CD14-positive monocyte (primary cell): ENCODE measurements at regions not wholly inside any gene's neighbourhood (a gene's known extent, or its start where the extent isn't known, plus 50 kb on each side); places are given as distances from the start of the nearest gene placed in this dataset.

ENCODE experiments used
- DNase-seq, 3 donors: peaks; one replicate each; pipeline ENCODE4 v3.0.0-alpha.2; 2011 to 2022
- H2AFZ ChIP-seq: 2 replicates; pipeline ENCODE4 v1.6.0; 2012; ENCODE audit warnings: mild to moderate bottlenecking, low read depth, low read length, inconsistent platforms; ENCODE audit not compliant: insufficient read depth, poor library complexity, severe bottlenecking
- H3K27ac ChIP-seq, 2 donors: 1 replicate in 1 of 2; 2 replicates in 1 of 2; pipeline ENCODE4 v1.5.1; 2012 to 2013; ENCODE audit warnings: low read length in 2 of 2, control low read depth in 1 of 2, inconsistent platforms in 1 of 2, low read depth in 1 of 2, mild to moderate bottlenecking in 1 of 2
- H3K27me3 ChIP-seq, 2 donors: one replicate each; pipeline versions ENCODE4 v1.6.0 to v1.6.1; 2011 to 2013; ENCODE audit warnings: low read length in 2 of 2; ENCODE audit not compliant: control insufficient read depth in 2 of 2, insufficient read depth in 2 of 2
- H3K36me3 ChIP-seq, 2 donors: replicated peaks in 1 of 2; 1 replicate in 1 of 2; 2 replicates in 1 of 2; pipeline versions ENCODE4 v1.5.1 to v1.6.1; 2012 to 2013; ENCODE audit warnings: low read length in 2 of 2, control low read depth in 1 of 2, inconsistent platforms in 1 of 2, mild to moderate bottlenecking in 1 of 2; ENCODE audit not compliant: insufficient read depth in 2 of 2, control insufficient read depth in 1 of 2
- H3K4me1 ChIP-seq, 2 donors: 1 replicate in 1 of 2; 2 replicates in 1 of 2; pipeline versions ENCODE4 v1.5.1 to v1.6.1; 2012 to 2013; ENCODE audit warnings: low read length in 2 of 2, control low read depth in 1 of 2, inconsistent platforms in 1 of 2, mild to moderate bottlenecking in 1 of 2, moderate library complexity in 1 of 2; ENCODE audit not compliant: insufficient read depth in 2 of 2, control insufficient read depth in 1 of 2
- H3K4me2 ChIP-seq: replicated peaks from 2 replicates; pipeline ENCODE3; 2012; ENCODE audit warnings: low read length, moderate library complexity, mild to moderate bottlenecking; ENCODE audit not compliant: poor library complexity, severe bottlenecking; ENCODE audit errors: extremely low read depth
- H3K4me3 ChIP-seq, 3 experiments: fragments of 200-600 bp in 1 of 3; sonication (generic) in 1 of 3; replicated peaks in 1 of 3; 1 replicate in 2 of 3; 2 replicates in 1 of 3; pipeline ENCODE4 v1.5.1; 2011 to 2013; ENCODE audit warnings: low read length in 3 of 3, mild to moderate bottlenecking in 3 of 3, control low read depth in 2 of 3, low read depth in 2 of 3, inconsistent platforms in 1 of 3, moderate library complexity in 1 of 3
- H3K79me2 ChIP-seq: 2 replicates; pipeline ENCODE4 v1.6.0; 2012; ENCODE audit warnings: mild to moderate bottlenecking, control low read depth, inconsistent platforms, low read length, moderate library complexity; ENCODE audit not compliant: insufficient read depth
- H3K9ac ChIP-seq: 2 replicates; pipeline ENCODE4 v1.6.0; 2017; ENCODE audit warnings: low read length, mild to moderate bottlenecking; ENCODE audit not compliant: insufficient read depth, poor library complexity, severe bottlenecking
- H3K9me3 ChIP-seq, 2 donors: replicated peaks in 1 of 2; 1 replicate in 1 of 2; 2 replicates in 1 of 2; pipeline versions ENCODE4 v1.5.1 to v1.6.1; 2012 to 2013; ENCODE audit warnings: low read length in 2 of 2, control low read depth in 1 of 2; ENCODE audit not compliant: control insufficient read depth in 1 of 2, insufficient read depth in 1 of 2
- H4K20me1 ChIP-seq: 2 replicates; pipeline ENCODE4 v1.6.0; 2012; ENCODE audit warnings: mild to moderate bottlenecking, low read length, control low read depth, moderate library complexity; ENCODE audit not compliant: insufficient read depth
- H3K27ac Mint-ChIP-seq, 7 donors: one replicate each; pipeline ENCODE4 v1.8.0; 2020; ENCODE audit warnings: mild to moderate bottlenecking in 7 of 7, mixed read lengths in 7 of 7, moderate library complexity in 6 of 7, inconsistent platforms in 2 of 7
- H3K27me3 Mint-ChIP-seq, 3 donors: one replicate each; pipeline ENCODE4 v1.8.0; 2021 to 2022; ENCODE audit warnings: low read depth in 3 of 3, mild to moderate bottlenecking in 3 of 3, mixed read lengths in 3 of 3, moderate library complexity in 3 of 3, inconsistent platforms in 1 of 3
- H3K36me3 Mint-ChIP-seq, 2 donors: one replicate each; pipeline ENCODE4 v1.8.0; 2020; ENCODE audit warnings: mixed read lengths in 2 of 2, inconsistent platforms in 1 of 2, mild to moderate bottlenecking in 1 of 2
- H3K4me1 Mint-ChIP-seq: one replicate; pipeline ENCODE4 v1.8.0; 2020; ENCODE audit warnings: mild to moderate bottlenecking, mixed read lengths
- H3K4me3 Mint-ChIP-seq, 2 donors: one replicate each; pipeline ENCODE4 v1.8.0; 2020; ENCODE audit warnings: mild to moderate bottlenecking in 2 of 2, mixed read lengths in 2 of 2, moderate library complexity in 1 of 2
- H3K9me3 Mint-ChIP-seq, 7 donors: one replicate each; pipeline ENCODE4 v1.8.0; 2020 to 2022; ENCODE audit warnings: mixed read lengths in 7 of 7, mild to moderate bottlenecking in 6 of 7, moderate library complexity in 6 of 7, inconsistent platforms in 2 of 7
- WGBS: methylation state at CpG from one replicate; pipeline ENCODE4 v1.1.5; 2013; ENCODE audit warnings: missing lambda C conversion rate; ENCODE audit not compliant: insufficient coverage; 5-methylcytosine and 5-hydroxymethylcytosine counted together
- intact Hi-C, 2 donors: fragments of 100-400 bp; cut with micrococcal nuclease; formaldehyde crosslinking; loops; one replicate each; pipeline versions ENCODE4 v1.15.0 to v1.15.1; 2023
- TF ChIP-seq, protein P1 (sequence below): fragments of 200-600 bp; IDR thresholded peaks from one replicate; pipeline ENCODE4 v1.8.0; 2022; ENCODE audit warnings: antibody characterized with exemption, mild to moderate bottlenecking

DNA sequence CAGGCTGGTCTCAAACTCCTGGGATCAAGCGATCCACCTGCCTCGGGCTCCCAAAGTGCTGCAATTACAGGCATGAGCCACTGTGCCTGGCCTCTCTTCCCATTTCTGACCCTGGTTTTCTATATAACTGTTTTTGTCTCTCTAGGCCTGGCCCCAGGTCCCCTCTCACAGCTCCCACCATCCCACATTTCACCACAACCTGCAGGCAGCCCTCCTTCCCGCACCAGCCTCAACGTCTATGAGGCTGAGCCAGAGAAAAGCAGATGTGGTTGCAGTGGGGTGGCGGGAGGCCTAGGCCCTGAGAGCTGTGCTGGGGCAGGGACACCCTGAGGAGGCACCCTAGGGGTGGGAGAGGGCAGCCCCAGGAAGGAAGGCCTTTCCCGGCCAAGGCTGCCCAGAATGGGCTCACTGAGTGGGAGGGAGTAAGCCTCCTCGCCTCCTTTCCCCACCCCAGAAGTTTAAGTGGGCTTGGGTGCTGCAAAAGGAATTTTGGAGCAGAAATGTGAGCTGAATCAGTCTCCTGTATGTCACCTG, 99.7 kb downstream of the LSM3 start:
- Mint-ChIP-seq H3K4me1 (peaks cover 3% of the 10 kb centered on the region), H3K36me3 (no peaks in the 10 kb centered on the region), H3K9me3 (peaks cover 0 to 2% (median 0%) of the 10 kb centered on the region in 7 donors), H3K4me3 (no peak overlapping the region), H3K27ac (peak overlapping the region in 1 of 7 donors; percentile 73), H3K27me3 (peaks cover 2 to 8% (median 6%) of the 10 kb centered on the region in 3 donors)
- Histone ChIP-seq H2AFZ (no peak overlapping the region), H4K20me1 (no peaks in the 10 kb centered on the region), H3K9me3 (no peaks in the 10 kb centered on the region), H3K4me1 (no peaks in the 10 kb centered on the region), H3K79me2 (no peaks in the 10 kb centered on the region), H3K36me3 (no peaks in the 10 kb centered on the region), H3K4me2 (no peak overlapping the region), H3K4me3 (no peak overlapping the region), H3K9ac (no peak overlapping the region), H3K27ac (no peak overlapping the region), H3K27me3 (no peaks in the 10 kb centered on the region)
- WGBS = 47% methylated on average over 3 of the region's 7 CpGs
- DNase-seq = no peak
- intact Hi-C loops = no loop called here
- TF ChIP-seq, protein P1, sequence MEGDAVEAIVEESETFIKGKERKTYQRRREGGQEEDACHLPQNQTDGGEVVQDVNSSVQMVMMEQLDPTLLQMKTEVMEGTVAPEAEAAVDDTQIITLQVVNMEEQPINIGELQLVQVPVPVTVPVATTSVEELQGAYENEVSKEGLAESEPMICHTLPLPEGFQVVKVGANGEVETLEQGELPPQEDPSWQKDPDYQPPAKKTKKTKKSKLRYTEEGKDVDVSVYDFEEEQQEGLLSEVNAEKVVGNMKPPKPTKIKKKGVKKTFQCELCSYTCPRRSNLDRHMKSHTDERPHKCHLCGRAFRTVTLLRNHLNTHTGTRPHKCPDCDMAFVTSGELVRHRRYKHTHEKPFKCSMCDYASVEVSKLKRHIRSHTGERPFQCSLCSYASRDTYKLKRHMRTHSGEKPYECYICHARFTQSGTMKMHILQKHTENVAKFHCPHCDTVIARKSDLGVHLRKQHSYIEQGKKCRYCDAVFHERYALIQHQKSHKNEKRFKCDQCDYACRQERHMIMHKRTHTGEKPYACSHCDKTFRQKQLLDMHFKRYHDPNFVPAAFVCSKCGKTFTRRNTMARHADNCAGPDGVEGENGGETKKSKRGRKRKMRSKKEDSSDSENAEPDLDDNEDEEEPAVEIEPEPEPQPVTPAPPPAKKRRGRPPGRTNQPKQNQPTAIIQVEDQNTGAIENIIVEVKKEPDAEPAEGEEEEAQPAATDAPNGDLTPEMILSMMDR = no peak

DNA sequence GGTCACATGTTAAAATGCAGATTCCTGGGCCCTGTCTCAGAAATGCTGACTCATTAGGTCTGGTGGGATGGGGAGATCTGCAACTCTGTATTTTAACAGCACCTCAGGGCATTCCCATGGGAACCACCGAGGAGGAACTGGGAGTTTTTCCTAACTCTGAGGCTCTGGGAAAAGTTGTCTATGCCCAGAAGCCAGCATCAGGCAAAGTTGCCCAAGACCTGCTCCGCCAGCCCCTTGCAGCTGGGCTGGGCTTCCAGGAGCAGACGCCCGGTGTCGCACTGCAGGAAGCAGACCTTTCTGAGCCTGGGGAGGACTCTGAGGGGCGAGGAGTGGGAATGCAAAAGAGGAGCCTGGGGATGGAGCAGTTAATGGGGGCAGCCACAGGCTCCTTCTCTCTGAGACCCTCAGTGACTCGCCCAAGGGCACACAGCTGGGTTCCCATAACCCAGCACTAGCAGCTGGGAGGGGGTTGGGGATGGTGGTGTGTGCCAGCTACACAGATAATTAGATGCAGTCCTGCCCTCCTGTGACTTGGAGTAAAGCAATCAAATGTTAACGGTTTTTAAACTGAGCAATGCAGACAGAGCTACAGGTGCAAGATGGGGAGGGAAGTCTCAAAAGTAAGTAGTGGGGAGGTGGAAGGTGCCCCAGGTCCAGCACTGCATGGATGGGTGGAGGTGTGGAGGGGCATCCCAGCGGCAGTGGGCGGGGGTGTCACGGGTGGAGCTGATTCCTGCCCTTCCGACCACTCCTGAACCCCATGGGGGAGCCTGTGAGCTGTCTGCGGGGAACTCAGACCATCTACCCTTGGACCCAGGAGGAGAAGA, 100.4 kb downstream of the LSM3 start:
- no peak overlapping the region for H3K4me2 ChIP-seq
- no peaks in the 10 kb centered on the region for H3K36me3 Mint-ChIP-seq
- intact Hi-C loops = no loop called here
- no peaks in the 10 kb centered on the region for H3K4me1 ChIP-seq
- H3K9me3 ChIP-seq = no peaks in the 10 kb centered on the region
- no peak overlapping the region for H3K4me3 Mint-ChIP-seq
- H3K4me1 Mint-ChIP-seq = no peaks in the 10 kb centered on the region
- H3K27ac ChIP-seq = no peak overlapping the region
- TF ChIP-seq, protein P1 = peak; percentile 10
- no peaks in the 10 kb centered on the region for H4K20me1 ChIP-seq
- peaks cover 2 to 8% (median 6%) of the 10 kb centered on the region in 3 donors for H3K27me3 Mint-ChIP-seq
- H3K9me3 Mint-ChIP-seq = peaks cover 0 to 2% (median 0%) of the 10 kb centered on the region in 7 donors
- no peak overlapping the region for H2AFZ ChIP-seq
- H3K79me2 ChIP-seq = no peaks in the 10 kb centered on the region
- no peak overlapping the region for H3K9ac ChIP-seq
- peak overlapping the region in 2 of 7 donors; percentile 39 to 41 for H3K27ac Mint-ChIP-seq
- no peak overlapping the region for H3K4me3 ChIP-seq
- WGBS = 21% methylated on average over 7 of the region's 13 CpGs
- no peak for DNase-seq
- H3K27me3 ChIP-seq = no peaks in the 10 kb centered on the region
- no peaks in the 10 kb centered on the region for H3K36me3 ChIP-seq
